ENCODE measurements at regions not wholly inside any gene's neighbourhood (a gene's known extent, or its start where the extent isn't known, plus 50 kb on each side); places are given as distances from the start of the nearest gene placed in this dataset.

- Mint-ChIP-seq H3K36me3 (peaks cover 22% of the 10 kb centered on the region), H3K4me1 (peaks cover 15% of the 10 kb centered on the region), H3K9me3 (no peaks in the 10 kb centered on the region), H3K27ac (peak overlapping the region; percentile 44), H3K4me3 (no peak overlapping the region), H3K27me3 (ENCODE audit: low read depth) (no peaks in the 10 kb centered on the region)
- no peak for TF ChIP-seq CTCF (IDR thresholded peaks at IDR 0.05; ENCODE audit: unreplicated experiment)
- DNase-seq (ENCODE audit: low spot score in 2 of 2, unreplicated experiment in 2 of 2), result no peak
Observed at GRCh38 chr2:120926463-120927264, 191.0 kb downstream of the GLI2 start.

- Mint-ChIP-seq H3K4me1 (peaks cover 15% of the 10 kb centered on the region), H3K27ac (peak overlapping the region; percentile 78), H3K4me3 (no peak overlapping the region), H3K27me3 (ENCODE audit: low read depth) (no peaks in the 10 kb centered on the region), H3K9me3 (no peaks in the 10 kb centered on the region), H3K36me3 (peaks cover 22% of the 10 kb centered on the region)
- no peak for DNase-seq (ENCODE audit: low spot score in 2 of 2, unreplicated experiment in 2 of 2)
- no peak for TF ChIP-seq CTCF (IDR thresholded peaks at IDR 0.05; ENCODE audit: unreplicated experiment)
Observed at GRCh38 chr2:120927265-120927628, 191.6 kb downstream of the GLI2 start.

- Mint-ChIP-seq H3K27ac (no peak overlapping the region), H3K4me1 (peaks cover 36% of the 10 kb centered on the region), H3K9me3 (no peaks in the 10 kb centered on the region), H3K4me3 (no peak overlapping the region), H3K27me3 (ENCODE audit: low read depth) (no peaks in the 10 kb centered on the region), H3K36me3 (peaks cover 23% of the 10 kb centered on the region)
- DNase-seq (ENCODE audit: low spot score in 2 of 2, unreplicated experiment in 2 of 2), result no peak
- TF ChIP-seq CTCF (IDR thresholded peaks at IDR 0.05; ENCODE audit: unreplicated experiment), result no peak
Observed at GRCh38 chr2:120929829-120930228, 194.2 kb downstream of the GLI2 start.

GRCh38 chr2:120930236-120930635 is 194.6 kb downstream of the GLI2 start:
- H3K36me3 Mint-ChIP-seq, result peaks cover 23% of the 10 kb centered on the region
- H3K4me1 Mint-ChIP-seq, result peaks cover 41% of the 10 kb centered on the region
- TF ChIP-seq CTCF (IDR thresholded peaks at IDR 0.05; ENCODE audit: unreplicated experiment), result no peak
- H3K27ac Mint-ChIP-seq, result no peak overlapping the region
- DNase-seq (ENCODE audit: low spot score in 2 of 2, unreplicated experiment in 2 of 2), result no peak
- H3K9me3 Mint-ChIP-seq, result no peaks in the 10 kb centered on the region
- H3K4me3 Mint-ChIP-seq, result no peak overlapping the region
- H3K27me3 Mint-ChIP-seq (ENCODE audit: low read depth), result no peaks in the 10 kb centered on the region

GRCh38 chr2:120930864-120931263 is 195.2 kb downstream of the GLI2 start:
- TF ChIP-seq CTCF (IDR thresholded peaks at IDR 0.05; ENCODE audit: unreplicated experiment), result no peak
- no peaks in the 10 kb centered on the region for H3K27me3 Mint-ChIP-seq (ENCODE audit: low read depth)
- H3K4me3 Mint-ChIP-seq, result no peak overlapping the region

More at GRCh38 chr2:120930864-120931263, 195.2 kb downstream of the GLI2 start:
- no peak for DNase-seq (ENCODE audit: low spot score in 2 of 2, unreplicated experiment in 2 of 2)
- H3K27ac Mint-ChIP-seq, result no peak overlapping the region
- peaks cover 47% of the 10 kb centered on the region for H3K4me1 Mint-ChIP-seq
- H3K9me3 Mint-ChIP-seq, result no peaks in the 10 kb centered on the region
- H3K36me3 Mint-ChIP-seq, result peaks cover 23% of the 10 kb centered on the region
